Ovary (tissue), 7 donors: ENCODE measurements at regions not wholly inside any gene's neighbourhood (a gene's known extent, or its start where the extent isn't known, plus 50 kb on each side); places are given as distances from the start of the nearest gene placed in this dataset.

ENCODE experiments used
- DNase-seq, 5 donors: peaks; one replicate each; pipeline ENCODE4 v3.0.0-alpha.2; 2019 to 2020
- H3K27ac ChIP-seq, 2 donors: fragments of 200-600 bp; one replicate each; pipeline versions ENCODE4 v1.5.1 to v1.8.0; 2019 to 2022
- H3K27me3 ChIP-seq: fragments of 200-600 bp; one replicate; pipeline ENCODE4 v1.8.0; 2022
- H3K36me3 ChIP-seq: fragments of 200-600 bp; sonication (generic); one replicate; pipeline ENCODE4 v1.5.1; 2019
- H3K4me1 ChIP-seq: one replicate; pipeline ENCODE4 v1.8.1; 2013; ENCODE audit warnings: mild to moderate bottlenecking, moderate library complexity; ENCODE audit not compliant: insufficient read depth
- H3K4me3 ChIP-seq: fragments of 200-600 bp; sonication (generic); one replicate; pipeline ENCODE4 v1.5.1; 2017
- H3K9me3 ChIP-seq, 2 donors: fragments of 200-600 bp in 1 of 2; sonication (generic) in 1 of 2; one replicate each; pipeline versions ENCODE4 v1.5.1 to v1.8.1; 2013 to 2019; ENCODE audit warnings: mild to moderate bottlenecking in 1 of 2, moderate library complexity in 1 of 2
- CTCF ChIP-seq, 3 donors: fragments of 450-650 bp in 2 of 3; fragments of 200-600 bp in 1 of 3; IDR thresholded peaks; one replicate each; pipeline versions ENCODE4 v1.5.1 to v1.8.0; 2016 to 2022; ENCODE audit warnings: antibody characterized with exemption in 3 of 3, mild to moderate bottlenecking in 1 of 3
- EP300 ChIP-seq: sonication (generic); formaldehyde crosslinking; IDR thresholded peaks from one replicate; pipeline ENCODE4 v1.6.1; 2017; ENCODE audit warnings: antibody characterized with exemption
- POLR2A ChIP-seq: fragments of 450-650 bp; IDR thresholded peaks from one replicate; pipeline ENCODE4 v1.6.1; 2017; ENCODE audit warnings: antibody characterized with exemption, mild to moderate bottlenecking, moderate library complexity
- WGBS, 3 donors: extraction: QIAGEN DNeasy Blood & Tissue Kit in 1 of 3; methylation state at CpG; one replicate each; pipeline versions ENCODE4 v1.1.5 to v1.1.7; 2013 to 2017; 5-methylcytosine and 5-hydroxymethylcytosine counted together
- intact Hi-C, 4 donors: fragments of 100-400 bp; cut with DNase I; formaldehyde crosslinking; loops; one replicate each; pipeline versions ENCODE4 v1.11.0 to v1.15.1; 2022 to 2023
- donor health status: DM: no; HTN: no; CAD: no; lungs with moderate emphysema.
- donor health status: DM: no; HTN: no; CAD: no.
- donor health status: Bipolar disorder and iron deficiency.
- donor health status: DM: no; HTN: no; CAD: no.
- donor health status: DM: yes; HTN: yes; CAD: no.

- no peak overlapping the region for H3K4me3 ChIP-seq
- TF ChIP-seq CTCF (IDR thresholded peaks at IDR 0.05) (no peak), POLR2A (no peak), EP300 (no peak)
- no peaks in the 10 kb centered on the region for H3K36me3 ChIP-seq
- WGBS, 3 donors: 88 to 93% (median 92%) methylated on average over 8 of the region's 8 CpGs
- no peaks in the 10 kb centered on the region for H3K4me1 ChIP-seq
- no peak overlapping the region for H3K27ac ChIP-seq
- intact Hi-C loops: no loop called here
- H3K27me3 ChIP-seq: no peaks in the 10 kb centered on the region
- no peaks in the 10 kb centered on the region for H3K9me3 ChIP-seq
- DNase-seq: no peak
These were observed 382.2 kb downstream of the ICE1 start for GRCh38 chr5:5804478-5805233.

- Histone ChIP-seq H3K4me3 (no peak overlapping the region), H3K9me3 (no peaks in the 10 kb centered on the region), H3K4me1 (no peaks in the 10 kb centered on the region), H3K27me3 (no peaks in the 10 kb centered on the region), H3K27ac (no peak overlapping the region), H3K36me3 (no peaks in the 10 kb centered on the region)
- DNase-seq: no peak
- 79 to 90% (median 86%) methylated on average over 11 of the region's 11 CpGs for WGBS, 3 donors
- TF ChIP-seq POLR2A: no peak
- TF ChIP-seq EP300: no peak
- intact Hi-C loops: no loop called here
These were observed 378.6 kb downstream of the ICE1 start for GRCh38 chr5:5800801-5801761.

GRCh38 chr5:5799826-5800225, 377.3 kb downstream of the ICE1 start:
- Histone ChIP-seq H3K27ac (no peak overlapping the region), H3K4me1 (no peaks in the 10 kb centered on the region), H3K27me3 (no peaks in the 10 kb centered on the region), H3K4me3 (no peak overlapping the region), H3K36me3 (no peaks in the 10 kb centered on the region), H3K9me3 (no peaks in the 10 kb centered on the region)
- 90 to 92% (median 92%) methylated on average over 3 of the region's 3 CpGs for WGBS, 3 donors
- no peak for TF ChIP-seq POLR2A
- no peak for TF ChIP-seq CTCF (IDR thresholded peaks at IDR 0.05)
- no peak for TF ChIP-seq EP300
- intact Hi-C loops: no loop called here
- DNase-seq: no peak

- H3K27ac ChIP-seq: no peak overlapping the region
- no peaks in the 10 kb centered on the region for H3K36me3 ChIP-seq
- 58 to 76% (median 67%) methylated on average over 4 of the region's 4 CpGs for WGBS, 3 donors
- H3K27me3 ChIP-seq: no peaks in the 10 kb centered on the region
- no peaks in the 10 kb centered on the region for H3K9me3 ChIP-seq
- intact Hi-C loops: no loop called here
- H3K4me1 ChIP-seq: no peaks in the 10 kb centered on the region
- TF ChIP-seq POLR2A (no peak), CTCF (IDR thresholded peaks at IDR 0.05) (no peak), EP300 (no peak)
- no peak overlapping the region for H3K4me3 ChIP-seq
- DNase-seq: no peak
These were observed 376.8 kb downstream of the ICE1 start for GRCh38 chr5:5799229-5799628.
